Lower leg skin (tissue), 3 donors: ENCODE measurements at regions not wholly inside any gene's neighbourhood (a gene's known extent, or its start where the extent isn't known, plus 50 kb on each side); places are given as distances from the start of the nearest gene placed in this dataset.

Experiments
- POLR2A ChIP-seq, 2 donors: fragments of 450-650 bp; IDR thresholded peaks; one replicate each; pipeline ENCODE4 v1.6.1; 2016 to 2017; ENCODE audit warnings: antibody characterized with exemption in 2 of 2, mild to moderate bottlenecking in 1 of 2, moderate library complexity in 1 of 2
- TF ChIP-seq, protein P1 (sequence below), 3 donors: fragments of 450-650 bp; IDR thresholded peaks; one replicate each; pipeline ENCODE4 v1.5.1; 2016; ENCODE audit warnings: antibody characterized with exemption in 3 of 3, mild to moderate bottlenecking in 3 of 3, moderate library complexity in 2 of 3

DNA sequence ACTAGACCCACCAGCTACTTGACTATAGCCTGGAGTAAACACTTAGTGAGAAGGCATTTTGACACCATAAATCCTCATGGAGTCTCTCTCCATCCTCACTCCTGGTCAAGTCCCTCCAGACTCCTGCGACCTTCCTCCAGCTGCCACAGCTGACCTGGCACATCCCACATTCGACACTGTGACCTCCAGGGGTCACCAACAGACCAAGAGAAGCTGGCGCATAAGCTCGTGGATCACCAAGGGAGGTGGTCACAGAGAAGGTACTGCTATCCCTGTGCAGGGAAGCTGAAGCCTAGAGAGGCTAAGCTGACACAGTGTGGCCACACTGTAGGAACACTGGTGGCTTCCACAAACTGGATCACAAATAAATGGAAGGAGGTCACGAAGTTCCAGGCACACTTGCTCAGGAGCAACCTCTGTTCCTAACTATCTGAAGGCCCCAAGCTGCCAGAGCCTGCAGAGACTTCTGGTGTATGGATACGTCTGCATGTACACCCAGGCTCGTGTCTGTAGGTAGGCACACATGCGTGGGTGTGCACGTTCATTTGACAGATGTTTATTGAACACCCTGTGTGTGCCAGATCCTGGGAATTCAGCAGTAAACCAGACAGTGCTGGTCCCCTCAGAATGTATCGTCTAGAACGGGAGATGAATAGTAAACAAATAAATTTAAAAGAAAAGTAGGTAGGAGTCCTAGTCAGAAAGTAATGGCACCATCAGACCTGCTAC, 104.4 kb downstream of the C5orf15 start:
- no peak for TF ChIP-seq POLR2A (IDR thresholded peaks at IDR 0.05)
- TF ChIP-seq, protein P1, sequence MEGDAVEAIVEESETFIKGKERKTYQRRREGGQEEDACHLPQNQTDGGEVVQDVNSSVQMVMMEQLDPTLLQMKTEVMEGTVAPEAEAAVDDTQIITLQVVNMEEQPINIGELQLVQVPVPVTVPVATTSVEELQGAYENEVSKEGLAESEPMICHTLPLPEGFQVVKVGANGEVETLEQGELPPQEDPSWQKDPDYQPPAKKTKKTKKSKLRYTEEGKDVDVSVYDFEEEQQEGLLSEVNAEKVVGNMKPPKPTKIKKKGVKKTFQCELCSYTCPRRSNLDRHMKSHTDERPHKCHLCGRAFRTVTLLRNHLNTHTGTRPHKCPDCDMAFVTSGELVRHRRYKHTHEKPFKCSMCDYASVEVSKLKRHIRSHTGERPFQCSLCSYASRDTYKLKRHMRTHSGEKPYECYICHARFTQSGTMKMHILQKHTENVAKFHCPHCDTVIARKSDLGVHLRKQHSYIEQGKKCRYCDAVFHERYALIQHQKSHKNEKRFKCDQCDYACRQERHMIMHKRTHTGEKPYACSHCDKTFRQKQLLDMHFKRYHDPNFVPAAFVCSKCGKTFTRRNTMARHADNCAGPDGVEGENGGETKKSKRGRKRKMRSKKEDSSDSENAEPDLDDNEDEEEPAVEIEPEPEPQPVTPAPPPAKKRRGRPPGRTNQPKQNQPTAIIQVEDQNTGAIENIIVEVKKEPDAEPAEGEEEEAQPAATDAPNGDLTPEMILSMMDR (IDR thresholded peaks at IDR 0.05), result no peak
